Liver (tissue), 8 donors: ENCODE measurements at regions not wholly inside any gene's neighbourhood (a gene's known extent, or its start where the extent isn't known, plus 50 kb on each side); places are given as distances from the start of the nearest gene placed in this dataset.

Experiments
- DNase-seq: peaks from one replicate; pipeline ENCODE4 v3.0.0-alpha.2; 2017; ENCODE audit warnings: low spot score
- H3K27ac ChIP-seq, 2 donors: one replicate each; pipeline ENCODE4 v1.7.0; 2013; ENCODE audit warnings: inconsistent platforms in 2 of 2, low read length in 2 of 2, control low read depth in 1 of 2, low read depth in 1 of 2, mild to moderate bottlenecking in 1 of 2
- H3K27me3 ChIP-seq, 4 donors: one replicate each; pipeline versions ENCODE4 v1.6.1 to v1.7.0; 2013; ENCODE audit warnings: low read length in 3 of 4, inconsistent platforms in 1 of 4, mild to moderate bottlenecking in 1 of 4, moderate library complexity in 1 of 4; ENCODE audit not compliant: control insufficient read depth in 4 of 4, insufficient read depth in 4 of 4
- H3K36me3 ChIP-seq, 4 donors: one replicate each; pipeline versions ENCODE4 v1.6.1 to v1.7.0; 2013; ENCODE audit warnings: low read length in 3 of 4, mild to moderate bottlenecking in 3 of 4, low read depth in 1 of 4, moderate library complexity in 1 of 4; ENCODE audit not compliant: control insufficient read depth in 4 of 4, insufficient read depth in 3 of 4
- H3K4me1 ChIP-seq, 4 donors: one replicate each; pipeline versions ENCODE4 v1.6.1 to v1.7.0; 2013; ENCODE audit warnings: low read length in 3 of 4, mild to moderate bottlenecking in 3 of 4, moderate library complexity in 1 of 4; ENCODE audit not compliant: control insufficient read depth in 4 of 4, insufficient read depth in 4 of 4
- H3K4me3 ChIP-seq, 3 donors: one replicate each; pipeline versions ENCODE4 v1.6.1 to v1.7.0; 2013; ENCODE audit warnings: low read length in 3 of 3, control low read depth in 1 of 3, low read depth in 1 of 3, mild to moderate bottlenecking in 1 of 3
- H3K9ac ChIP-seq, 2 donors: one replicate each; pipeline ENCODE4 v1.7.0; 2013; ENCODE audit warnings: low read length in 2 of 2, mild to moderate bottlenecking in 2 of 2, moderate library complexity in 2 of 2, control low read depth in 1 of 2, low read depth in 1 of 2
- H3K9me3 ChIP-seq, 4 donors: one replicate each; pipeline versions ENCODE4 v1.6.1 to v1.7.0; 2013; ENCODE audit warnings: low read length in 3 of 4; ENCODE audit not compliant: control insufficient read depth in 4 of 4
- ATF3 ChIP-seq: IDR thresholded peaks from 2 replicates; pipeline ENCODE4 v1.6.1; 2016; ENCODE audit warnings: antibody characterized with exemption
- CTCF ChIP-seq: fragments of 150-350 bp; IDR thresholded peaks from 2 replicates; pipeline ENCODE4 v1.5.1; 2017; ENCODE audit warnings: improper control_type of control experiment, low read depth, low read length; ENCODE audit not compliant: missing input control
- EGR1 ChIP-seq, 2 donors: IDR thresholded peaks; 2 replicates each; pipeline ENCODE4 v1.6.1; 2016 to 2018; ENCODE audit warnings: antibody characterized with exemption in 2 of 2, low read depth in 2 of 2
- FOXA1 ChIP-seq: IDR thresholded peaks from 2 replicates; pipeline ENCODE4 v1.6.1; 2016; ENCODE audit warnings: antibody characterized with exemption
- FOXA2 ChIP-seq: IDR thresholded peaks from 2 replicates; pipeline ENCODE4 v1.6.1; 2016; ENCODE audit warnings: antibody characterized with exemption
- GABPA ChIP-seq, 2 donors: IDR thresholded peaks in 1 of 2; conservative IDR thresholded peaks in 1 of 2; 2 replicates each; pipeline ENCODE4 v1.6.1; 2016; ENCODE audit warnings: antibody characterized with exemption in 2 of 2, mild to moderate bottlenecking in 1 of 2, moderate library complexity in 1 of 2
- HNF4A ChIP-seq, 2 donors: conservative IDR thresholded peaks; 2 replicates each; pipeline ENCODE4 v1.6.1; 2016; ENCODE audit warnings: antibody characterized with exemption in 2 of 2, mild to moderate bottlenecking in 2 of 2
- HNF4G ChIP-seq: IDR thresholded peaks from 2 replicates; pipeline ENCODE4 v1.6.1; 2016; ENCODE audit warnings: antibody characterized with exemption
- JUND ChIP-seq, 2 donors: IDR thresholded peaks; 2 replicates each; pipeline ENCODE4 v1.6.1; 2016; ENCODE audit warnings: antibody characterized with exemption in 2 of 2
- MAX ChIP-seq: IDR thresholded peaks from 2 replicates; pipeline ENCODE4 v1.6.1; 2016; ENCODE audit warnings: antibody characterized with exemption
- NR2F2 ChIP-seq: IDR thresholded peaks from 2 replicates; pipeline ENCODE4 v1.6.1; 2016; ENCODE audit warnings: antibody characterized with exemption
- RAD21 ChIP-seq, 2 donors: IDR thresholded peaks; 2 replicates each; pipeline ENCODE4 v1.6.1; 2016; ENCODE audit warnings: antibody characterized with exemption in 2 of 2, mild to moderate bottlenecking in 2 of 2
- REST ChIP-seq: IDR thresholded peaks from 2 replicates; pipeline ENCODE4 v1.6.1; 2016; ENCODE audit warnings: antibody characterized with exemption, mild to moderate bottlenecking
- RXRA ChIP-seq, 2 donors: IDR thresholded peaks; 2 replicates each; pipeline ENCODE4 v1.6.1; 2017 to 2018; ENCODE audit warnings: antibody characterized with exemption in 2 of 2, mild to moderate bottlenecking in 1 of 2
- SP1 ChIP-seq: IDR thresholded peaks from 2 replicates; pipeline ENCODE4 v1.6.1; 2018; ENCODE audit warnings: antibody characterized with exemption, mild to moderate bottlenecking
- TAF1 ChIP-seq: conservative IDR thresholded peaks from 2 replicates; pipeline ENCODE4 v1.6.1; 2016; ENCODE audit warnings: antibody characterized with exemption, mild to moderate bottlenecking
- YY1 ChIP-seq: IDR thresholded peaks from 2 replicates; pipeline ENCODE4 v1.6.1; 2016; ENCODE audit warnings: antibody characterized with exemption, mild to moderate bottlenecking
- ZBTB33 ChIP-seq: IDR thresholded peaks from 2 replicates; pipeline ENCODE4 v1.6.1; 2016; ENCODE audit warnings: antibody characterized with exemption
- WGBS: extraction: QIAGEN DNeasy Blood & Tissue Kit; methylation state at CpG from one replicate; pipeline ENCODE4 v1.1.7; 2013; 5-methylcytosine and 5-hydroxymethylcytosine counted together
- donor health status: healthy.
- donor health status: healthy.
- donor health status: healthy.
- donor health status: healthy.
- donor health status: healthy.

- no peak overlapping the region for H3K27ac ChIP-seq
- no peak for DNase-seq
- H3K9ac ChIP-seq = no peak overlapping the region
- H3K36me3 ChIP-seq = no peaks in the 10 kb centered on the region
- 67% methylated on average over 11 of the region's 11 CpGs for WGBS
- no peak overlapping the region for H3K4me3 ChIP-seq
- no peak for TF ChIP-seq GABPA (IDR thresholded peaks at IDR 0.05 in 1 of 2, conservative IDR thresholded peaks at IDR 0.05 in 1 of 2)
- TF ChIP-seq JUND (IDR thresholded peaks at IDR 0.05) = no peak
- no peak for TF ChIP-seq HNF4A (conservative IDR thresholded peaks at IDR 0.05)
- TF ChIP-seq REST = no peak
- TF ChIP-seq MAX = no peak
- no peaks in the 10 kb centered on the region for H3K27me3 ChIP-seq
- H3K9me3 ChIP-seq = no peaks in the 10 kb centered on the region
- no peaks in the 10 kb centered on the region for H3K4me1 ChIP-seq
Observed at GRCh38 chr4:181702864-181703495, 540.2 kb upstream of the TENM3 start.

- H3K9ac ChIP-seq = no peak overlapping the region
- no peaks in the 10 kb centered on the region for H3K27me3 ChIP-seq
- H3K9me3 ChIP-seq = no peaks in the 10 kb centered on the region
- WGBS = 82% methylated on average over 7 of the region's 7 CpGs
- no peak for DNase-seq
- no peaks in the 10 kb centered on the region for H3K36me3 ChIP-seq
- TF ChIP-seq MAX (no peak), RAD21 (IDR thresholded peaks at IDR 0.05) (no peak), YY1 (no peak), SP1 (no peak), ZBTB33 (no peak), RXRA (IDR thresholded peaks at IDR 0.05) (no peak), NR2F2 (no peak), TAF1 (no peak), FOXA1 (no peak), HNF4A (conservative IDR thresholded peaks at IDR 0.05) (no peak), ATF3 (no peak), EGR1 (IDR thresholded peaks at IDR 0.05; ENCODE audit: low read depth in 2 of 2) (no peak), CTCF (no peak), REST (no peak), GABPA (IDR thresholded peaks at IDR 0.05 in 1 of 2, conservative IDR thresholded peaks at IDR 0.05 in 1 of 2) (no peak), FOXA2 (no peak), HNF4G (no peak)
- H3K27ac ChIP-seq = no peak overlapping the region
- no peaks in the 10 kb centered on the region for H3K4me1 ChIP-seq
- no peak overlapping the region for H3K4me3 ChIP-seq
Observed at GRCh38 chr4:181710143-181710542, 533.1 kb upstream of the TENM3 start.
